IPS-18c (cell line): ENCODE measurements at regions not wholly inside any gene's neighbourhood (a gene's known extent, or its start where the extent isn't known, plus 50 kb on each side); places are given as distances from the start of the nearest gene placed in this dataset.

ENCODE experiments used
- H3K4me3 ChIP-seq: 2 replicates; pipeline ENCODE4 v1.7.0; 2013; ENCODE audit warnings: low read depth, mild to moderate bottlenecking, low read length, moderate library complexity; ENCODE audit not compliant: insufficient read depth
- H3K9me3 ChIP-seq: one replicate; pipeline ENCODE4 v1.6.1; 2013; ENCODE audit warnings: mild to moderate bottlenecking, low read length, moderate library complexity; ENCODE audit not compliant: control insufficient read depth, insufficient read depth

- H3K9me3 ChIP-seq, result no peaks in the 10 kb centered on the region
- H3K4me3 ChIP-seq, result no peak overlapping the region
Measured at GRCh38 chr2:5888126-5888525, 195.9 kb downstream of the SOX11 start.

DNA sequence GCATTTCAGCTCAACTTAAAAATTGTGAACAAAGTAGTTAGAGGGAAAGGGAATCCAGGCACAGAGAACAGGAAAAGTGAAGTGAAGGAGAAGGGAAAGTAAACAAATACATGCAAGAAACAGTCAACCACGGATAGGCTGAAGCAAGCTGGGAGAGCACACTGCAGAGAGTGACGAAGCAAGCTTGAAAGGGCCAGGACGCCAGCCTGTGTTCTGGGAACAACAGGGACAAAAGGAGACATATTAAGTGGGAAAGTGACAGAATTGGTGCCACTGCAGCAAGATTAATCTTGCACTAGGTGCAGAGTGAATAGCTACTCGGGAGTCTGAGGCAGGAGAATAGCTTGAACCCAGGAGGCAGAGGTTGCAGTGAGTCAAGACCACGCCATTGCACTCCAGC lies 197.3 kb downstream of the SOX11 start:
- Histone ChIP-seq H3K4me3 (no peak overlapping the region), H3K9me3 (no peaks in the 10 kb centered on the region)

GRCh38 chr2:5894355-5894754 lies 202.2 kb downstream of the SOX11 start:
- Histone ChIP-seq H3K9me3 (no peaks in the 10 kb centered on the region), H3K4me3 (no peak overlapping the region)

GRCh38 chr2:5895284-5895683 lies 203.1 kb downstream of the SOX11 start:
- no peak overlapping the region for H3K4me3 ChIP-seq
- no peaks in the 10 kb centered on the region for H3K9me3 ChIP-seq

DNA sequence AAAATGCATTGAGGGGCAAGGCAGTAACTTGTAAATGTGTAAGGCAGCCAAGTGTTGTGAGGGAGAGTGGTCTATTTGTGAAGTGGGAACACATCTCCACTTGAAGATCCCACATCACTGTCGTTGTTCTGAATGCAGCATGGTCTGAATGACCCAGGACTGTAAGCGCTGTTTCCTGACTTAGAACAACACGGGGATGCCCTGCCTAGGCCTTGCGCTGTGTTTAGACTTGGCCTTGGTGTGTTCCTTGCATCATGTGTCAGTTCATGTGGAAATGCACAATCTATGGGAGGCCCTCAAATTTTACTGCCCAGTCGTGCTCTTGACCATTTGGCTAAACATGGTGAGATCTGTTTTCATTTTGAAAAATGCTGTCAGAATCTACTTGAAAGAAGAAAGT lies 205.1 kb downstream of the SOX11 start:
- Histone ChIP-seq H3K4me3 (no peak overlapping the region), H3K9me3 (no peaks in the 10 kb centered on the region)

DNA sequence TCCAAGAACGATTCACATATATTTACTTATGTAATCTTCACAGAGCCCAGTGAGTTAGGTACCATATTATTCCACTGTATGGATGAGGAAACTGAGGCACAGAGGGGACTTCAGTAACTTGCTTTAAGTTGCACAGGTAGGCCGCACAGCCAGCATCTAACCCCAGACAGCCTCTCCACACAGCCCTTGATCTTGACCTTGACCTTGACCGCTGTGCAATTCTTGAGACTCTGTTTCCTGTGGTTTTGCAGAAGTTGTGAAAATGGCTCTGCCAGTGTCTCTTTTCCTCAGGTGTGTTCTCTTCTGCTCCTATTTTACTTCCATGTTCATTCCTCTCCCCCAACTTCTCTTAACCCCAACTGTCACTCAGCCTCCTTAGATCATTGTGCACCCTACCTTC lies 206.5 kb downstream of the SOX11 start:
- no peak overlapping the region for H3K4me3 ChIP-seq
- H3K9me3 ChIP-seq, result no peaks in the 10 kb centered on the region

DNA sequence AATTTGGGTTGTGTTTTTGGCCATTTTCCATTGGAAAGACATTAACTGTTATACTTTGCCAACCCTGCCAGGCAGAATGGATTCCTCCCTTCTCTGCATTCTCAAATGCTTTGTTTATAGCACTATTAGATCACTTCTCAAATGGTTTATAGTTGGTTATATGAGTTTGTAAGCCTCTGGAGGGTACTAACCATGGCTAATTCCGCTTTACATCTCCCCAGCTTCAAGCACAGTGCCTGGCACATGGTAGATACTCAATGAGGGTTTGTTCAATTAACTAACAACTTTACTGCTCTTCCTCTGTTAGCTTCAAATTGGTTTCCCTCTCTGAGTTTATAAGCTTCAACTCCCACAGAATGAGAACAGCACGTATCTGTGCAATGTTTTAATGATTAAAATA lies 213.5 kb downstream of the SOX11 start:
- Histone ChIP-seq H3K9me3 (no peaks in the 10 kb centered on the region), H3K4me3 (no peak overlapping the region)

GRCh38 chr2:5908071-5908470 lies 215.9 kb downstream of the SOX11 start:
- no peaks in the 10 kb centered on the region for H3K9me3 ChIP-seq
- no peak overlapping the region for H3K4me3 ChIP-seq

DNA sequence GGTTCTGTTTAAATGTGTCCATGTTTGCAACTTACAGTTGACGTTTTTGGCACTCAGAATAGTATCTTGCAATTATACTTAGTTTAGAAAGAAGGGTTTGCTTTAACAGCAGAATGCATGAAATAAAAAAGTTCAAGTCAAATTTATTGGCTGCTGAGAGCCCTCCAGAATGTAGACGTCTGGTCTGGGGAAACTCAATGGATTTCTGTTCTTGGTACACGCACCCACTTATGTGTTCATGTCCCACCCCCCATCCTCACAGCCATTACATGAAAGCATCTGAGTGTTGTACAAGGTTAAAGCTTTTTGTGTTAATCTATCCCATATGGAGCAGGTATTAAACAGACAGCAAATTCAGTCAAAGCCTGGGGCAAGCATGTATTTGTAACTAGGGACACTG lies 219.5 kb downstream of the SOX11 start:
- H3K4me3 ChIP-seq, result no peak overlapping the region
- H3K9me3 ChIP-seq, result no peaks in the 10 kb centered on the region

DNA sequence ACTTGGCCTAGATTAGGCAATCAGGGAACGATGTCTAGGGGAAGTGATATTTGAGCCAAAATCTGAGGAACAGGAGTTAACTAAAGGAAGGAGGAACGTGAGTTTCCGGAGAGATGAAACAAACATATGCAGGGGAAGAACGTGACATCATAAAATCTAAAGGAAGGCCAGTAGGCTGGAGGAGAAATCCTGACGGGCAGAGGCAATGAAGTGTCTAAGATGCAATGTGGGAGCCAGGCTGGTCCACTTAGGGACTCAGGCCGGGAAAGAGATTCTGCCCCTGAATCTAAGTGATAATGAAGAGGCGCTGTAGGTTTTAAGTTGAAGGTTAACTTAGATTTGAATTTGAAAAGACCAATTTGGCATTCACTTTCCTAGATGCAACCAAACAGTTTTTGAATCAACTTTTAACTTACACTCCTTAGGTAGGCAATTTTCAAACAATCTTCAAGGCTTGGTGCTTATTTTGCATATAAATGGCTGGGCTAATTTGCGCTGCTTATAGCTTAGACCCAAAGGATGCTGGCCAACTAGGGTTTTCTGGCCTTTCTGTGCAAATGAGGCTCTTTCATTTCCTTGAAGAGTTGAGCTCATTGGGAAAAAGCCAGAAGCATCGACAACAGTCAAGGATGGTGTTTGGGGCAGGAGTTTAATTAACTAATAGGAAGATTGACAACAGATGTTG lies 221.7 kb downstream of the SOX11 start:
- H3K9me3 ChIP-seq, result no peaks in the 10 kb centered on the region
- no peak overlapping the region for H3K4me3 ChIP-seq

GRCh38 chr2:5914811-5915611 lies 222.8 kb downstream of the SOX11 start:
- Histone ChIP-seq H3K4me3 (no peak overlapping the region), H3K9me3 (no peaks in the 10 kb centered on the region)

DNA sequence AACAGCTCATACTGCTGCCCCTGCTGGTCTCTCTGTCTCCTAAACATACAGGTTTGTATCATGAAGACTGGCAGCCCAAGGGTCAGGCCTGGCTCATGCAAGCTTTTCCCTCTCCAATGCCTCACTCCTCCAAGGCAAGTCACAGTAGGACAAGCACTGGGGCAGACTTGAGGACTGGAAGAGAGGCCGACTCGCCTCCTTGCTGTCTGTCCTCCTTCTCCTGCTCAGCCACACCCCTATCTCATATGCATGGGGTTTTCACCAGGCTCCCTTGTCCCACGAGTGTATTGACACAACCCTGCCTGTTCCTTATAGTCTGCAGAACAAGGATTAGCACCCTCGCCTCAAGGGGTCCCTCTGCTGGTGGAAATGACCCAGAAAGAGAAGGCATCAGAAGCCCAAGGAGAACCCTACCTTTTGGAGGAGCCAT lies 223.7 kb downstream of the SOX11 start:
- H3K4me3 ChIP-seq, result no peak overlapping the region
- no peaks in the 10 kb centered on the region for H3K9me3 ChIP-seq

GRCh38 chr2:5921081-5921642 lies 229.0 kb downstream of the SOX11 start:
- H3K4me3 ChIP-seq, result no peak overlapping the region
- H3K9me3 ChIP-seq, result no peaks in the 10 kb centered on the region

DNA sequence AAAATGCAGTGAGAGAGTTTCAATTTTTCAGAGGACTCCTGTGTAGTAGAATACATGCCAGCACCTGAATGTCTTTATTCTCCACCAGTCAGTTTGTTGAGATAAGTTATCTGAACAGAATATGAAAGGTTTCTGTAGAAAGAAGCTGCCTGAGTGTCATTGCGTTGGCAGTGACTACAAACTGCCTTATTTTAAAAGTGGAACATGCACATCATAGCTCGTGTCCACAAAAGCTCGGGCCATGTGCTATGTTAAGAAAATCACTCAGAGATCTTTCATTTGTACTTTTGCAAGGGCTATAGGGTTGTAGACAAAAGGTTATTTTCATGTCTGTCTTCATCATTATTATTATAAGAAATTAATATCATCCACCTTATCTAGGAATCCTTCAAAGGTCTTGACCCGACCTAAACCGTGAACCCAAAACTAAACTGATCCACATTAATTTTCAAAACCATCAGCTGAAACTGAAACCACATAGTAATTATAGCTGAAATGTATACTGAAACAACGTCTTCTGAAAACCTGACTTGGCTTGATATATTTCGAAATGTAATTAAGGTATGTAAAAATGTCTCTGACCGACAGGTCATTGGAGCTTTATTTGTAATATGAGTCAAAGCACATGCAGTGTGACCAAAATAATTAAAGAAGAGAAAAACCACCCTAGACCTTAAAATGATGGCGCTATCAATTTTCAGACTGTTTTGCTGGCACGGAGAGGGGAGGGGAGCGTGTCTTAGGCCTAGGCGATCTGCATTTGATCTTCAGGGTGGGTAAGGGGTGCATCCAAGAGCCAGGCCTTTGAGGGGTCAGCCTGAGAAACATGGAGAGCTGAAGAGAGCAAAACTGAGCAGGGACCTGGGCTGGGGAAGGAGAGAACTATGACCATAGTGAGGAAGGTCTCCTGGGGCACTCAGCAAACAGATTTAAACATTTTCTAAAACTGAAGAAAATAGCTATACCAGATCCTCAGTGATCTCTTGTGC lies 232.1 kb downstream of the SOX11 start:
- H3K9me3 ChIP-seq, result no peaks in the 10 kb centered on the region
- no peak overlapping the region for H3K4me3 ChIP-seq

DNA sequence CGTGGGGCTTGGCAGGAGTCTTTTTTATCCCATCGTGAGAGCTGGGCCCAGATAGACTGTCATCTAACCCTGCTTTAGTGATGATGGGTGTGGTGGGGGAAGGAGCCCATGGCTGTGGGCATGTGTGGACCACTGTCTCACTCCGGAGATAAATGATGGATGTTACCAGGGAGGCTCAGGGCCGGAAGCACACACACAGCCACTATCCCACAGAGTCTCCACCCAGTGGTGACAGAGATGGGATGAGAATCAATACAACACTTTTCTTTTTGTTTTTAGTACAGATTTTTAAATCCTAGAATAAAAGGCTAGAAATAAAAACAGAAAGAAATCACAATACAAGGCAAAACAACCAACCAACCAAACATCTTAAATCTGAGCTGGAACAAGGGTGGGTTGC lies 233.4 kb downstream of the SOX11 start:
- no peak overlapping the region for H3K4me3 ChIP-seq
- no peaks in the 10 kb centered on the region for H3K9me3 ChIP-seq

- no peak overlapping the region for H3K4me3 ChIP-seq
Measured at GRCh38 chr2:5926871-5927512, 234.8 kb downstream of the SOX11 start.

More at GRCh38 chr2:5926871-5927512, 234.8 kb downstream of the SOX11 start:
- H3K9me3 ChIP-seq, result no peaks in the 10 kb centered on the region
